ENCODE measurements at regions not wholly inside any gene's neighbourhood (a gene's known extent, or its start where the extent isn't known, plus 50 kb on each side); places are given as distances from the start of the nearest gene placed in this dataset.

- TF ChIP-seq, protein P1, sequence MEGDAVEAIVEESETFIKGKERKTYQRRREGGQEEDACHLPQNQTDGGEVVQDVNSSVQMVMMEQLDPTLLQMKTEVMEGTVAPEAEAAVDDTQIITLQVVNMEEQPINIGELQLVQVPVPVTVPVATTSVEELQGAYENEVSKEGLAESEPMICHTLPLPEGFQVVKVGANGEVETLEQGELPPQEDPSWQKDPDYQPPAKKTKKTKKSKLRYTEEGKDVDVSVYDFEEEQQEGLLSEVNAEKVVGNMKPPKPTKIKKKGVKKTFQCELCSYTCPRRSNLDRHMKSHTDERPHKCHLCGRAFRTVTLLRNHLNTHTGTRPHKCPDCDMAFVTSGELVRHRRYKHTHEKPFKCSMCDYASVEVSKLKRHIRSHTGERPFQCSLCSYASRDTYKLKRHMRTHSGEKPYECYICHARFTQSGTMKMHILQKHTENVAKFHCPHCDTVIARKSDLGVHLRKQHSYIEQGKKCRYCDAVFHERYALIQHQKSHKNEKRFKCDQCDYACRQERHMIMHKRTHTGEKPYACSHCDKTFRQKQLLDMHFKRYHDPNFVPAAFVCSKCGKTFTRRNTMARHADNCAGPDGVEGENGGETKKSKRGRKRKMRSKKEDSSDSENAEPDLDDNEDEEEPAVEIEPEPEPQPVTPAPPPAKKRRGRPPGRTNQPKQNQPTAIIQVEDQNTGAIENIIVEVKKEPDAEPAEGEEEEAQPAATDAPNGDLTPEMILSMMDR (IDR thresholded peaks at IDR 0.05) = peak; percentile 16
- DNase-seq (ENCODE audit: low spot score) = no peak
- Histone ChIP-seq H3K4me3 (peak overlapping the region; percentile 69), H3K27ac (peak overlapping the region in 1 of 2 donors; percentile 37)
Observed at GRCh38 chr22:48574776-48575617, 1252.7 kb downstream of the BRD1 start.

DNA sequence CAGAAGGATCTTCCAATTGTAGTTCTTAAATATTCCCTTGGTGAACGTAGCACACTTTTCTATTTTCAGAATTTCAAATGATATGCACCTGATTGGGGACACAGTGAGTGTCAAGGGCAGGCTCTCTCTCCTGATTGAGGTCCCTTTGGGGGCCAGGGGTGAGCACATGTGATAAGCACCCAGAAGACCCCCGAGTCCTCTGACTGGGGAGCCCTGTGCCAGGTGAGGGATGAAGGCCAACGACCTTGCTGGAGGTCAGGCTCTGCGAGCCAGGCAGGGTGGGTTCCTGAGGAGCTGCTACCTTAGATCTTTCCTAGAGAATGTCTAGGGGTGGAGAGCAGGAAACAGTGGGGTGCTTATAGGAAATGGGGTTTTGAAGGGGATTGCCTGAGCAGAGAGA lies 1253.9 kb downstream of the BRD1 start:
- DNase-seq (ENCODE audit: low spot score) = no peak
- TF ChIP-seq, protein P1 (IDR thresholded peaks at IDR 0.05) = no peak
- no peak overlapping the region for H3K27ac ChIP-seq
- no peak overlapping the region for H3K4me3 ChIP-seq

- H3K4me3 ChIP-seq = no peak overlapping the region
- no peak overlapping the region for H3K27ac ChIP-seq
- TF ChIP-seq, protein P1 (IDR thresholded peaks at IDR 0.05) = no peak
- DNase-seq (ENCODE audit: low spot score) = no peak
Observed at GRCh38 chr22:48572951-48573350, 1254.7 kb downstream of the BRD1 start.

GRCh38 chr22:48570912-48571311 lies 1256.8 kb downstream of the BRD1 start:
- no peak overlapping the region for H3K4me3 ChIP-seq
- H3K27ac ChIP-seq = no peak overlapping the region
- TF ChIP-seq, protein P1 (IDR thresholded peaks at IDR 0.05) = no peak
- DNase-seq (ENCODE audit: low spot score) = no peak

- TF ChIP-seq, protein P1 (IDR thresholded peaks at IDR 0.05) = no peak
- no peak for DNase-seq (ENCODE audit: low spot score)
- Histone ChIP-seq H3K27ac (no peak overlapping the region), H3K4me3 (no peak overlapping the region)
Observed at GRCh38 chr22:48569476-48570233, 1258.0 kb downstream of the BRD1 start.

GRCh38 chr22:48568736-48569330 lies 1258.8 kb downstream of the BRD1 start:
- no peak overlapping the region for H3K4me3 ChIP-seq
- H3K27ac ChIP-seq = no peak overlapping the region
- DNase-seq (ENCODE audit: low spot score) = no peak
- TF ChIP-seq, protein P1 (IDR thresholded peaks at IDR 0.05) = no peak
